Panc1 (cell line): ENCODE measurements at regions not wholly inside any gene's neighbourhood (a gene's known extent, or its start where the extent isn't known, plus 50 kb on each side); places are given as distances from the start of the nearest gene placed in this dataset.

Source experiments
- ATAC-seq: fragments of 200-7000 bp; cut with Tn5 transposase; 2 replicates; pipeline ENCODE4 v1.9.1; 2020; ENCODE audit warnings: mild to moderate bottlenecking, moderate library complexity
- BruUV-seq: library from RNA; stranded (reverse); fragments of 400-500 nt; replicated peaks from 2 replicates; lab custom pipeline; 2021; lab: Mats Ljungman, UMichigan
- CTCF ChIA-PET: fragments of 300-600 bp; sonication (Branson Sonifier 250); formaldehyde crosslinking; loops from one replicate; lab custom pipeline; 2022; ENCODE audit warnings: antibody characterized with exemption; lab: Charles Lee
- POLR2A ChIA-PET: fragments of 300-600 bp; sonication (Branson Sonifier 250); formaldehyde crosslinking; loops from one replicate; lab custom pipeline; 2022; ENCODE audit warnings: antibody characterized with exemption; lab: Charles Lee
- DNase-seq: peaks from one replicate; pipeline ENCODE4 v3.0.0-alpha.2; 2010; ENCODE audit warnings: low read depth, low spot score
- H3K27ac ChIP-seq: 2 replicates; pipeline ENCODE4 v1.5.1; 2011; ENCODE audit warnings: mild to moderate bottlenecking, low read length, inconsistent platforms
- H3K27me3 ChIP-seq: fragments of 200-500 bp; sonication (Bioruptor generic); 2 replicates; pipeline ENCODE4 v1.6.0; 2014; ENCODE audit warnings: low read length, inconsistent platforms; ENCODE audit not compliant: control insufficient read depth, insufficient read depth
- H3K36me3 ChIP-seq: fragments of 200-500 bp; sonication (Bioruptor generic); 2 replicates; pipeline ENCODE4 v1.5.1; 2014; ENCODE audit warnings: inconsistent platforms, mild to moderate bottlenecking, low read length, moderate library complexity; ENCODE audit not compliant: control insufficient read depth, insufficient read depth
- H3K4me1 ChIP-seq: 2 replicates; pipeline ENCODE4 v1.5.1; 2011; ENCODE audit warnings: inconsistent platforms, mild to moderate bottlenecking, low read length, moderate library complexity; ENCODE audit not compliant: control insufficient read depth, insufficient read depth
- H3K4me3 ChIP-seq, 2 experiments: 2 replicates each; pipeline ENCODE4 v1.5.1; 2011 to 2012; ENCODE audit warnings: low read depth in 2 of 2, low read length in 2 of 2, mild to moderate bottlenecking in 2 of 2, inconsistent platforms in 1 of 2, moderate library complexity in 1 of 2
- H3K9me3 ChIP-seq: fragments of 200-500 bp; sonication (Bioruptor generic); 2 replicates; pipeline ENCODE4 v1.5.1; 2014; ENCODE audit warnings: low read depth, mild to moderate bottlenecking, inconsistent platforms, low read length, moderate library complexity; ENCODE audit not compliant: control insufficient read depth, insufficient read depth
- CTCF ChIP-seq: fragments of 450-650 bp; IDR thresholded peaks from 2 replicates; pipeline ENCODE4 v1.5.1; 2017; ENCODE audit warnings: mild to moderate bottlenecking
- POLR2AphosphoS5 ChIP-seq: IDR thresholded peaks from 2 replicates; pipeline ENCODE4 v1.6.1; 2012; ENCODE audit warnings: mild to moderate bottlenecking, low read depth, low read length, moderate library complexity
- REST ChIP-seq, 2 experiments: IDR thresholded peaks; 2 replicates each; pipeline ENCODE4 v1.6.1; 2011 to 2012; ENCODE audit warnings: low read depth in 2 of 2, control low read depth in 1 of 2, low read length in 1 of 2, mild to moderate bottlenecking in 1 of 2, moderate library complexity in 1 of 2; ENCODE audit not compliant: insufficient read depth in 1 of 2
- SIN3A ChIP-seq: IDR thresholded peaks from 2 replicates; pipeline ENCODE4 v1.6.1; 2012; ENCODE audit warnings: low read depth, mild to moderate bottlenecking, low read length, moderate library complexity, borderline replicate concordance; ENCODE audit not compliant: insufficient read depth
- TCF7L2 ChIP-seq: IDR thresholded peaks from 2 replicates; pipeline ENCODE4 v1.6.1; 2011; ENCODE audit warnings: mild to moderate bottlenecking, low read depth, low read length, inconsistent platforms
- in situ Hi-C: cut with HindIII; loops from 2 replicates; pipeline ENCODE4 v1.10.0; 2016; ENCODE audit warnings: low sequenced_read_pairs, low pct_unique_long_range_greater_than_20kb
- intact Hi-C: fragments of 100-400 bp; cut with micrococcal nuclease; formaldehyde crosslinking; loops from one replicate; pipeline ENCODE4 v1.10.0; 2022; ENCODE audit not compliant: unreplicated experiment

- POLR2A ChIA-PET, result no interaction called here
- Histone ChIP-seq H3K36me3 (no peaks in the 10 kb centered on the region), H3K9me3 (no peaks in the 10 kb centered on the region), H3K27ac (no peak overlapping the region), H3K27me3 (no peaks in the 10 kb centered on the region), H3K4me3 (no peak overlapping the region), H3K4me1 (no peaks in the 10 kb centered on the region)
- CTCF ChIA-PET, result no interaction called here
- BruUV-seq, result no TSS peak
- intact Hi-C loops, result no loop called here
- DNase-seq, result no peak
- in situ Hi-C loops, result no loop called here
- ATAC-seq, result no peak
- TF ChIP-seq POLR2AphosphoS5 (no peak), CTCF (no peak), TCF7L2 (no peak), REST (IDR thresholded peaks at IDR 0.05; ENCODE audit: insufficient read depth in 1 of 2, low read depth in 2 of 2, low read length in 1 of 2) (no peak), SIN3A (no peak)
These were observed 658.6 kb downstream of the CCSER2 start for GRCh38 chr10:84987039-84987438.

- ATAC-seq (no peak), DNase-seq (no peak)
- Histone ChIP-seq H3K27me3 (no peaks in the 10 kb centered on the region), H3K36me3 (no peaks in the 10 kb centered on the region), H3K4me3 (no peak overlapping the region), H3K9me3 (no peaks in the 10 kb centered on the region), H3K27ac (no peak overlapping the region), H3K4me1 (no peaks in the 10 kb centered on the region)
- intact Hi-C loops (no loop called here), in situ Hi-C loops (no loop called here)
- no TSS peak for BruUV-seq
- CTCF ChIA-PET, result no interaction called here
- no peak for TF ChIP-seq SIN3A
- TF ChIP-seq POLR2AphosphoS5, result no peak
- no peak for TF ChIP-seq CTCF
- TF ChIP-seq TCF7L2, result no peak
- no peak for TF ChIP-seq REST (IDR thresholded peaks at IDR 0.05; ENCODE audit: insufficient read depth in 1 of 2, low read depth in 2 of 2, low read length in 1 of 2)
- POLR2A ChIA-PET, result no interaction called here
These were observed 659.6 kb downstream of the CCSER2 start for GRCh38 chr10:84988011-84988410.
